Heart left ventricle (tissue), 16 donors: ENCODE measurements at regions not wholly inside any gene's neighbourhood (a gene's known extent, or its start where the extent isn't known, plus 50 kb on each side); places are given as distances from the start of the nearest gene placed in this dataset.
A peak's percentile ranks its signal among the peaks of the same experiment; 100 is the strongest.

Source experiments
- ATAC-seq, 4 donors: fragments of 200-7000 bp; cut with Tn5 transposase; one replicate each; pipeline ENCODE4 v1.9.1; 2020 to 2022; ENCODE audit warnings: moderate library complexity in 4 of 4, mild to moderate bottlenecking in 3 of 4, moderate number of reproducible peaks in 1 of 4
- DNase-seq, 5 donors: peaks; one replicate each; pipeline ENCODE4 v3.0.0-alpha.2; 2020
- H3K27ac ChIP-seq, 12 donors: fragments of 200-600 bp; sonication (generic) in 4 of 12; one replicate each; pipeline versions ENCODE4 v1.5.0 to v1.8.0; 2016 to 2022; ENCODE audit warnings: mild to moderate bottlenecking in 2 of 12
- H3K27me3 ChIP-seq, 9 donors: fragments of 200-600 bp; sonication (generic) in 2 of 9; one replicate each; pipeline versions ENCODE4 v1.5.1 to v1.8.0; 2016 to 2022; ENCODE audit warnings: mild to moderate bottlenecking in 3 of 9
- H3K36me3 ChIP-seq, 9 donors: fragments of 200-600 bp; sonication (generic) in 2 of 9; one replicate each; pipeline versions ENCODE4 v1.5.0 to v1.8.0; 2018 to 2022; ENCODE audit warnings: mild to moderate bottlenecking in 2 of 9
- H3K4me1 ChIP-seq, 12 donors: fragments of 200-600 bp; sonication (generic) in 4 of 12; one replicate each; pipeline versions ENCODE4 v1.5.0 to v1.8.0; 2016 to 2022; ENCODE audit warnings: mild to moderate bottlenecking in 3 of 12
- H3K4me3 ChIP-seq, 12 donors: fragments of 200-600 bp; sonication (generic) in 4 of 12; one replicate each; pipeline versions ENCODE4 v1.5.0 to v1.8.0; 2017 to 2022; ENCODE audit warnings: mild to moderate bottlenecking in 9 of 12, moderate library complexity in 4 of 12
- H3K9me3 ChIP-seq, 12 donors: fragments of 200-600 bp; sonication (generic) in 4 of 12; one replicate each; pipeline versions ENCODE4 v1.5.0 to v1.8.0; 2016 to 2022; ENCODE audit warnings: mild to moderate bottlenecking in 1 of 12
- CTCF ChIP-seq, 12 donors: fragments of 200-600 bp; sonication (generic) in 4 of 12; IDR thresholded peaks; one replicate each; pipeline versions ENCODE4 v1.5.0 to v1.8.0; 2018 to 2022; ENCODE audit warnings: antibody characterized with exemption in 12 of 12, mild to moderate bottlenecking in 5 of 12
- POLR2A ChIP-seq, 2 donors: fragments of 450-650 bp; IDR thresholded peaks; one replicate each; pipeline ENCODE4 v1.6.1; 2017; ENCODE audit warnings: antibody characterized with exemption in 2 of 2, mild to moderate bottlenecking in 2 of 2, moderate library complexity in 2 of 2
- WGBS, 4 donors: extraction: QIAGEN DNeasy Blood & Tissue Kit in 2 of 4; methylation state at CpG; one replicate each; pipeline versions ENCODE4 v1.1.5 to v1.1.7; 2013 to 2018; 5-methylcytosine and 5-hydroxymethylcytosine counted together
- intact Hi-C, 10 donors: fragments of 100-400 bp; cut with DNase I; formaldehyde crosslinking; loops; one replicate each; pipeline versions ENCODE4 v1.11.1 to v1.14.2; 2022
- donor health status: ischemic (EF 13 %, LVEDD 7.1; RV severe dilation, severe dysfunction).
- donor health status: healthy with polysubstance abuse.
- donor health status: DM: no; HTN: yes; CAD: no.
- donor health status: DM: no; HTN: no; CAD: no.
- donor health status: ischemic (EF 25% LVEDD 6.9; RV normal size, moderate dysfunction).
- donor health status: ischemic (EF 25% LVEDD 5.7; RV mildly dilated, moderate dysfunction).
- donor health status: healthy.
- donor health status: DM: yes; HTN: yes; CAD: no.
- donor health status: ischemic (EF 35%, LVEDD 5.7; RV mildly dilated, moderate dysfunction).
- donor health status: nonischemic (EF 11% LVEDD 7.7; RV severe dilation, severe dysfunction).
- donor health status: DM: yes; HTN: yes; CAD: no.
- donor health status: PGD.
- donor health status: ischemic (EF 29% LVEDD 5.4; RV normal size, mild dysfunction).
- donor health status: nonischemic (EF 23%, LVEDD 6.1; RV moderate dilation, normal function).

- Histone ChIP-seq H3K4me3 (no peak overlapping the region), H3K36me3 (no peaks in the 10 kb centered on the region), H3K27ac (no peak overlapping the region), H3K4me1 (peaks cover 0 to 19% (median 2%) of the 10 kb centered on the region in 12 donors), H3K27me3 (no peaks in the 10 kb centered on the region), H3K9me3 (no peaks in the 10 kb centered on the region)
- DNase-seq (no peak), ATAC-seq (no peak)
- intact Hi-C loops, result no loop called here
- TF ChIP-seq CTCF (IDR thresholded peaks at IDR 0.05) (no peak), POLR2A (IDR thresholded peaks at IDR 0.05) (no peak)
These were observed 90.0 kb upstream of the MYOCD start for GRCh38 chr17:12575641-12576040.

- Histone ChIP-seq H3K27ac (peak overlapping the region in 4 of 12 donors; percentile 10 to 20 (median 16)), H3K27me3 (no peaks in the 10 kb centered on the region), H3K4me3 (no peak overlapping the region), H3K4me1 (peaks cover 0 to 22% (median 7%) of the 10 kb centered on the region in 12 donors), H3K9me3 (no peaks in the 10 kb centered on the region), H3K36me3 (no peaks in the 10 kb centered on the region)
- TF ChIP-seq POLR2A (IDR thresholded peaks at IDR 0.05) (no peak), CTCF (IDR thresholded peaks at IDR 0.05) (no peak)
- peak in 1 of 4 donors; percentile 28 for ATAC-seq
- 58 to 72% (median 61%) methylated on average over 5 of the region's 5 CpGs for WGBS, 4 donors
- no peak for DNase-seq
- intact Hi-C loops, result no loop called here
These were observed 86.4 kb upstream of the MYOCD start for GRCh38 chr17:12579288-12579687.

GRCh38 chr17:12580640-12581039, 85.0 kb upstream of the MYOCD start:
- Histone ChIP-seq H3K27ac (peak overlapping the region in 7 of 12 donors; percentile 6 to 63 (median 41)), H3K27me3 (no peaks in the 10 kb centered on the region), H3K4me3 (peak overlapping the region in 3 of 12 donors; percentile 2 to 10 (median 3)), H3K9me3 (no peaks in the 10 kb centered on the region), H3K36me3 (no peaks in the 10 kb centered on the region), H3K4me1 (peaks cover 0 to 22% (median 7%) of the 10 kb centered on the region in 12 donors)
- DNase-seq (no peak), ATAC-seq (peak in 3 of 4 donors; percentile 43 to 59 (median 47))
- TF ChIP-seq POLR2A (IDR thresholded peaks at IDR 0.05) (no peak), CTCF (IDR thresholded peaks at IDR 0.05) (no peak)
- 13 to 21% (median 17%) methylated on average over 6 of the region's 6 CpGs for WGBS, 4 donors
- intact Hi-C loops, result loop anchor here in 1 of 10 donors (5.0 kb wide), 1 partner anchor 42 kb away; no protein-coding TSS in a partner anchor

GRCh38 chr17:12584727-12585126, 81.0 kb upstream of the MYOCD start:
- intact Hi-C loops, result loop anchor here in 1 of 10 donors (5.0 kb wide), 1 partner anchor 38 kb away; no protein-coding TSS in a partner anchor
- Histone ChIP-seq H3K4me1 (peaks cover 0 to 20% (median 4%) of the 10 kb centered on the region in 12 donors), H3K4me3 (peak overlapping the region in 7 of 12 donors; percentile 8 to 31 (median 17)), H3K27ac (peak overlapping the region in 7 of 12 donors; percentile 47 to 78 (median 59)), H3K27me3 (no peaks in the 10 kb centered on the region), H3K36me3 (no peaks in the 10 kb centered on the region), H3K9me3 (peaks cover 0 to 5% (median 0%) of the 10 kb centered on the region in 12 donors)
- WGBS, 4 donors, result 29 to 54% (median 44%) methylated on average over 7 of the region's 7 CpGs
- ATAC-seq (peak; percentile 56 to 91 (median 79)), DNase-seq (no peak)
- no peak for TF ChIP-seq POLR2A (IDR thresholded peaks at IDR 0.05)
- peak in 1 of 12 donors; percentile 17 for TF ChIP-seq CTCF (IDR thresholded peaks at IDR 0.05)
